Transverse colon (tissue), 4 donors: ENCODE measurements at regions not wholly inside any gene's neighbourhood (a gene's known extent, or its start where the extent isn't known, plus 50 kb on each side); places are given as distances from the start of the nearest gene placed in this dataset.

Experiments
- EP300 ChIP-seq: sonication (generic); formaldehyde crosslinking; IDR thresholded peaks from one replicate; pipeline ENCODE4 v1.6.1; 2017; ENCODE audit warnings: antibody characterized with exemption, low read depth
- POLR2A ChIP-seq: fragments of 450-650 bp; IDR thresholded peaks from one replicate; pipeline ENCODE4 v1.6.1; 2016; ENCODE audit warnings: antibody characterized with exemption, mild to moderate bottlenecking, moderate library complexity
- POLR2AphosphoS5 ChIP-seq, 3 donors: sonication (generic); formaldehyde crosslinking; IDR thresholded peaks; one replicate each; pipeline ENCODE4 v1.6.1; 2016; ENCODE audit warnings: antibody characterized with exemption in 3 of 3
- TF ChIP-seq, protein P1 (sequence below), 5 experiments: fragments of 200-600 bp in 3 of 5; fragments of 450-650 bp in 2 of 5; sonication (generic) in 3 of 5; IDR thresholded peaks; 1 replicate in 2 of 5; 2 replicates in 3 of 5; pipeline ENCODE4 v1.5.1; 2016 to 2017; ENCODE audit warnings: antibody characterized with exemption in 5 of 5, inconsistent platforms in 3 of 5, mild to moderate bottlenecking in 2 of 5, moderate library complexity in 1 of 5

DNA sequence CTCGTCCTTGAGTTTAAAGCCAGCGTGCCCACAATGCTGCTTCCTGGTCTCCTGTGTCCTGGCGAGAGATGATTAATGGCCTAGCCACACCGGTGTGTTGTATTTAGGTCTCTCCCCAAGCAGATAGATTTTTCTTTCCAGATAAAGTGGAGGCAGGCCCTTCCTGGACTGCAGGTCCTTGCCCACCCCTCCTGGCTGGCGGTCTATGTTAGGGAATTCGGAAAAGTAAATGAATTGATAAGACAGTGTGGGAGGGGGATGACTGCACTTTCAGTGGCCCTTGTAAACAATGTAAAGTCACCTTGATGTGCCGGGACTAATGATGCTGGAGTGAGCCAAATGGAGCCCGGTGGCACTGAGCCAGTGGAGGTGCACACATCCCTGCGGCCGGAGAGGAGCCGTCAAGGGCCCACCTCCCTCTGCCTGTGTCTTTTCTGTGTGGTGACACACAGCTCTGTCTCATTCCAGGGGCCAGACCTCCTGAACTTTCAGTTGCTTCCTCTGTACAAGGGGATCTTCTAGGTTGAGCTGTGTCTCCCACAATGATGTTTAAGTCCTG lies 70.6 kb upstream of the ESRRB start:
- TF ChIP-seq, protein P1, sequence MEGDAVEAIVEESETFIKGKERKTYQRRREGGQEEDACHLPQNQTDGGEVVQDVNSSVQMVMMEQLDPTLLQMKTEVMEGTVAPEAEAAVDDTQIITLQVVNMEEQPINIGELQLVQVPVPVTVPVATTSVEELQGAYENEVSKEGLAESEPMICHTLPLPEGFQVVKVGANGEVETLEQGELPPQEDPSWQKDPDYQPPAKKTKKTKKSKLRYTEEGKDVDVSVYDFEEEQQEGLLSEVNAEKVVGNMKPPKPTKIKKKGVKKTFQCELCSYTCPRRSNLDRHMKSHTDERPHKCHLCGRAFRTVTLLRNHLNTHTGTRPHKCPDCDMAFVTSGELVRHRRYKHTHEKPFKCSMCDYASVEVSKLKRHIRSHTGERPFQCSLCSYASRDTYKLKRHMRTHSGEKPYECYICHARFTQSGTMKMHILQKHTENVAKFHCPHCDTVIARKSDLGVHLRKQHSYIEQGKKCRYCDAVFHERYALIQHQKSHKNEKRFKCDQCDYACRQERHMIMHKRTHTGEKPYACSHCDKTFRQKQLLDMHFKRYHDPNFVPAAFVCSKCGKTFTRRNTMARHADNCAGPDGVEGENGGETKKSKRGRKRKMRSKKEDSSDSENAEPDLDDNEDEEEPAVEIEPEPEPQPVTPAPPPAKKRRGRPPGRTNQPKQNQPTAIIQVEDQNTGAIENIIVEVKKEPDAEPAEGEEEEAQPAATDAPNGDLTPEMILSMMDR (IDR thresholded peaks at IDR 0.05), result no peak
- TF ChIP-seq EP300 (no peak), POLR2A (no peak), POLR2AphosphoS5 (IDR thresholded peaks at IDR 0.05) (no peak)
